ENCODE measurements at regions not wholly inside any gene's neighbourhood (a gene's known extent, or its start where the extent isn't known, plus 50 kb on each side); places are given as distances from the start of the nearest gene placed in this dataset.

DNA sequence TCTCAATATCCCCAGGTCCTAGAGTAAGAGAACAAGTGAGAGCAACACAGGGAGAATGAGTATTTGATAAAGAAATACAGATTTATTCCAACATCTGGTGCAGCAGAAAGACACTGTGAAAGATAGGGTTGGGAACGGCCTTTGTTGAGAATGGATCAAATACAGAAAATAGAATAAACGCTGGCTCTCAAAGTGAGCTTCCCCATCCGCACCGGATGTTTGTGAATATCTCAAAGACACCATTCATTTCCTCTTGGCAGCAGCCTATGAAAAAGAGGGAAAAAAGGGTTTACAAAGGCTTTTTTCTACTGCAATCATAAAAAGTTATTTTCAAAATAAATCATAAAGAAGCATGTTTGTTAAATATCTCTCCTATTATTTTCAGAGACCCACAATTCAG, 279.3 kb downstream of the CASP12 start:
- H4K91ac ChIP-seq (ENCODE audit: insufficient read depth, low read depth, low read length): no peak overlapping the region
- no peak overlapping the region for H2BK20ac ChIP-seq (ENCODE audit: low read depth, low read length)
- no peaks in the 10 kb centered on the region for H3K4me1 ChIP-seq (ENCODE audit: control insufficient read depth, insufficient read depth, low read length)
- no peak for DNase-seq
- no peaks in the 10 kb centered on the region for H4K20me1 ChIP-seq (ENCODE audit: insufficient read depth, low read length)
- no peak overlapping the region for H3K14ac ChIP-seq (replicated peaks; ENCODE audit: low read depth, low read length)
- no peak overlapping the region for H3K4ac ChIP-seq (ENCODE audit: low read depth, low read length)
- ATAC-seq (ENCODE audit: low read depth): no peak
- no peak overlapping the region for H2AK9ac ChIP-seq (replicated peaks; ENCODE audit: low read depth, low read length, poor library complexity)
- in situ Hi-C loops (cut with MboI; ENCODE audit: low sequenced_read_pairs): no loop called here
- H3K79me1 ChIP-seq (ENCODE audit: low read depth in 1 of 2, low read length in 2 of 2): no peaks in the 10 kb centered on the region
- H3K9ac ChIP-seq (ENCODE audit: low read depth, low read length): no peak overlapping the region
- ChIA-PET POLR2A (ENCODE audit: unreplicated experiment) (no interaction called here), CTCF (no interaction called here)
- H3K27ac ChIP-seq (ENCODE audit: insufficient read depth, low read length): no peak overlapping the region
- no peaks in the 10 kb centered on the region for H3K9me3 ChIP-seq (ENCODE audit: control insufficient read depth, insufficient read depth, low read length)
- H3K36me3 ChIP-seq (ENCODE audit: control insufficient read depth, insufficient read depth, low read length): no peaks in the 10 kb centered on the region
- no peak overlapping the region for H3K56ac ChIP-seq (ENCODE audit: extremely low read depth, insufficient read depth, low read length)
- intact Hi-C loops (cut with micrococcal nuclease): no loop called here
- no peak overlapping the region for H4K5ac ChIP-seq (ENCODE audit: low read depth, low read length)
- no peak overlapping the region for H2BK120ac ChIP-seq (ENCODE audit: low read depth, low read length)
- H3K23ac ChIP-seq (ENCODE audit: low read depth, low read length): no peak overlapping the region
- H3K18ac ChIP-seq (ENCODE audit: low read depth, low read length): no peak overlapping the region
- WGBS, 2 experiments (ENCODE audit: extremely low coverage in 2 of 2, insufficient read length in 1 of 2): 40% methylated on average over 1 of the region's 4 CpGs; no CpG with 5 or more reads in 1 of the 2 experiments
- BruUV-seq (replicated peaks): no TSS peak
- H2AK5ac ChIP-seq (ENCODE audit: low read depth, low read length): no peak overlapping the region
- dilution Hi-C loops (cut with HindIII; ENCODE audit: low sequenced_read_pairs, unreplicated experiment): no loop called here
- H3K27me3 ChIP-seq (ENCODE audit: control insufficient read depth, insufficient read depth, low read length): no peaks in the 10 kb centered on the region
- H2BK15ac ChIP-seq (ENCODE audit: low read depth, low read length): no peak overlapping the region
- TF ChIP-seq, protein P1, sequence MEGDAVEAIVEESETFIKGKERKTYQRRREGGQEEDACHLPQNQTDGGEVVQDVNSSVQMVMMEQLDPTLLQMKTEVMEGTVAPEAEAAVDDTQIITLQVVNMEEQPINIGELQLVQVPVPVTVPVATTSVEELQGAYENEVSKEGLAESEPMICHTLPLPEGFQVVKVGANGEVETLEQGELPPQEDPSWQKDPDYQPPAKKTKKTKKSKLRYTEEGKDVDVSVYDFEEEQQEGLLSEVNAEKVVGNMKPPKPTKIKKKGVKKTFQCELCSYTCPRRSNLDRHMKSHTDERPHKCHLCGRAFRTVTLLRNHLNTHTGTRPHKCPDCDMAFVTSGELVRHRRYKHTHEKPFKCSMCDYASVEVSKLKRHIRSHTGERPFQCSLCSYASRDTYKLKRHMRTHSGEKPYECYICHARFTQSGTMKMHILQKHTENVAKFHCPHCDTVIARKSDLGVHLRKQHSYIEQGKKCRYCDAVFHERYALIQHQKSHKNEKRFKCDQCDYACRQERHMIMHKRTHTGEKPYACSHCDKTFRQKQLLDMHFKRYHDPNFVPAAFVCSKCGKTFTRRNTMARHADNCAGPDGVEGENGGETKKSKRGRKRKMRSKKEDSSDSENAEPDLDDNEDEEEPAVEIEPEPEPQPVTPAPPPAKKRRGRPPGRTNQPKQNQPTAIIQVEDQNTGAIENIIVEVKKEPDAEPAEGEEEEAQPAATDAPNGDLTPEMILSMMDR (conservative IDR thresholded peaks at IDR 0.05; ENCODE audit: low read depth, low read length): no peak
- no peak overlapping the region for H3K4me2 ChIP-seq (ENCODE audit: low read depth, low read length)
- no peaks in the 10 kb centered on the region for H3K9me1 ChIP-seq (ENCODE audit: insufficient read depth, low read length)
- no peak overlapping the region for H2BK5ac ChIP-seq (ENCODE audit: low read depth, low read length, poor library complexity, severe bottlenecking)
- H3K4me3 ChIP-seq (ENCODE audit: insufficient read depth, low read depth, low read length): no peak overlapping the region
- no peak overlapping the region for H2AFZ ChIP-seq (replicated peaks; ENCODE audit: low read length, poor library complexity)
- no peak overlapping the region for H4K8ac ChIP-seq (ENCODE audit: low read depth in 2 of 2, low read length in 2 of 2)

All from IMR-90 (cell line).